Activated CD8-positive, alpha-beta memory T cell treated with anti-CD3 and anti-CD28 coated beads, Interleukin-2, amount 50 U/mL, for 24 hours (primary cell): ENCODE measurements at regions not wholly inside any gene's neighbourhood (a gene's known extent, or its start where the extent isn't known, plus 50 kb on each side); places are given as distances from the start of the nearest gene placed in this dataset.

Experiments used
- DNase-seq: peaks from one replicate; pipeline ENCODE4 v3.0.0-alpha.2; 2020; ENCODE audit errors: extremely low read depth

GRCh38 chr20:60270341-60270740 is 312.1 kb downstream of the CDH26 start:
- DNase-seq, result no peak

GRCh38 chr20:60271597-60271996 is 313.4 kb downstream of the CDH26 start:
- DNase-seq, result no peak

GRCh38 chr20:60272790-60273189 is 314.6 kb downstream of the CDH26 start:
- DNase-seq, result no peak

- no peak for DNase-seq
These were observed 316.5 kb downstream of the CDH26 start for GRCh38 chr20:60274717-60275116.

GRCh38 chr20:60281295-60281694 is 323.1 kb downstream of the CDH26 start:
- no peak for DNase-seq

GRCh38 chr20:60283281-60283680 is 325.1 kb downstream of the CDH26 start:
- DNase-seq, result no peak

GRCh38 chr20:60286764-60287163 is 328.5 kb downstream of the CDH26 start:
- DNase-seq, result no peak

- DNase-seq, result no peak
These were observed 330.7 kb downstream of the CDH26 start for GRCh38 chr20:60288945-60289344.

- DNase-seq, result no peak
These were observed 333.8 kb downstream of the CDH26 start for GRCh38 chr20:60292001-60292520.

- no peak for DNase-seq
These were observed 336.4 kb downstream of the CDH26 start for GRCh38 chr20:60294632-60295031.

- no peak for DNase-seq
These were observed 337.0 kb downstream of the CDH26 start for GRCh38 chr20:60295214-60295613.

GRCh38 chr20:60297649-60298048 is 339.4 kb downstream of the CDH26 start:
- DNase-seq, result no peak

- DNase-seq, result no peak
These were observed 340.4 kb downstream of the CDH26 start for GRCh38 chr20:60298647-60299046.

GRCh38 chr20:60299951-60300350 is 341.7 kb downstream of the CDH26 start:
- no peak for DNase-seq

- no peak for DNase-seq
These were observed 342.2 kb downstream of the CDH26 start for GRCh38 chr20:60300374-60300773.

GRCh38 chr20:60302875-60303274 is 344.7 kb downstream of the CDH26 start:
- DNase-seq, result no peak

GRCh38 chr20:60304026-60304590 is 345.9 kb downstream of the CDH26 start:
- DNase-seq, result no peak

- no peak for DNase-seq
These were observed 346.7 kb downstream of the CDH26 start for GRCh38 chr20:60304931-60305330.

GRCh38 chr20:60306105-60306504 is 347.9 kb downstream of the CDH26 start:
- no peak for DNase-seq

GRCh38 chr20:60306551-60306950 is 348.3 kb downstream of the CDH26 start:
- DNase-seq, result no peak

GRCh38 chr20:60310560-60311349 is 352.5 kb downstream of the CDH26 start:
- DNase-seq, result no peak

GRCh38 chr20:60313191-60313590 is 355.0 kb downstream of the CDH26 start:
- no peak for DNase-seq

- no peak for DNase-seq
These were observed 355.4 kb downstream of the CDH26 start for GRCh38 chr20:60313614-60314013.
